IMR-90 (cell line): ENCODE measurements at regions not wholly inside any gene's neighbourhood (a gene's known extent, or its start where the extent isn't known, plus 50 kb on each side); places are given as distances from the start of the nearest gene placed in this dataset.

Experiments
- ATAC-seq: fragments of 200-7000 bp; cut with Tn5 transposase; 2 replicates; pipeline ENCODE4 v1.9.1; 2020; ENCODE audit warnings: low read depth, mild to moderate bottlenecking, moderate library complexity
- BruUV-seq: library from RNA; stranded (reverse); fragments of 400-500 nt; replicated peaks from 2 replicates; lab custom pipeline; 2021; lab: Mats Ljungman, UMichigan
- CTCF ChIA-PET: fragments of 300-600 bp; formaldehyde crosslinking; extraction: SDS; loops from one replicate; lab custom pipeline; 2021; ENCODE audit warnings: antibody characterized with exemption; lab: Yijun Ruan, JAX
- POLR2A ChIA-PET: fragments of 300-600 bp; sonication (Branson Sonifier 250); formaldehyde crosslinking; loops from one replicate; lab custom pipeline; 2022; ENCODE audit warnings: antibody characterized with exemption; ENCODE audit not compliant: unreplicated experiment; lab: Charles Lee
- DNase-seq: peaks from one replicate; pipeline ENCODE4 v3.0.0; 2013
- H2AFZ ChIP-seq: replicated peaks from 2 replicates; pipeline ENCODE3; 2013; ENCODE audit warnings: low read length, mild to moderate bottlenecking; ENCODE audit not compliant: poor library complexity
- H2AK5ac ChIP-seq: 2 replicates; pipeline ENCODE4 v1.6.1; 2013; ENCODE audit warnings: low read depth, low read length, inconsistent platforms
- H2AK9ac ChIP-seq: replicated peaks from 2 replicates; pipeline ENCODE3; 2013; ENCODE audit warnings: mild to moderate bottlenecking, low read depth, low read length, moderate library complexity; ENCODE audit not compliant: poor library complexity
- H2BK120ac ChIP-seq: 2 replicates; pipeline ENCODE4 v1.6.1; 2013; ENCODE audit warnings: low read depth, low read length, inconsistent platforms
- H2BK15ac ChIP-seq: 3 replicates; pipeline ENCODE4 v1.6.1; 2013; ENCODE audit warnings: low read depth, low read length, inconsistent platforms
- H2BK20ac ChIP-seq: 2 replicates; pipeline ENCODE4 v1.6.1; 2013; ENCODE audit warnings: low read depth, mild to moderate bottlenecking, inconsistent platforms, low read length, moderate library complexity
- H2BK5ac ChIP-seq: 2 replicates; pipeline ENCODE4 v1.6.1; 2013; ENCODE audit warnings: mild to moderate bottlenecking, low read depth, low read length, inconsistent platforms; ENCODE audit not compliant: poor library complexity, severe bottlenecking
- H3K14ac ChIP-seq: replicated peaks from 2 replicates; pipeline ENCODE4 v1.6.1; 2013; ENCODE audit warnings: low read depth, low read length, inconsistent platforms
- H3K18ac ChIP-seq: 2 replicates; pipeline ENCODE4 v1.6.1; 2013; ENCODE audit warnings: low read depth, low read length, control low read depth
- H3K23ac ChIP-seq: 2 replicates; pipeline ENCODE4 v1.6.1; 2013; ENCODE audit warnings: low read depth, low read length, inconsistent platforms
- H3K27ac ChIP-seq: 2 replicates; pipeline ENCODE4 v1.5.1; 2013; ENCODE audit warnings: mild to moderate bottlenecking, control low read depth, low read length; ENCODE audit not compliant: insufficient read depth
- H3K27me3 ChIP-seq: 2 replicates; pipeline ENCODE4 v1.6.1; 2013; ENCODE audit warnings: low read length; ENCODE audit not compliant: control insufficient read depth, insufficient read depth
- H3K36me3 ChIP-seq: 2 replicates; pipeline ENCODE4 v1.6.1; 2013; ENCODE audit warnings: low read length, mixed read lengths; ENCODE audit not compliant: control insufficient read depth, insufficient read depth
- H3K4ac ChIP-seq: 2 replicates; pipeline ENCODE4 v1.6.1; 2013; ENCODE audit warnings: low read depth, low read length, inconsistent platforms
- H3K4me1 ChIP-seq: 2 replicates; pipeline ENCODE4 v1.6.1; 2013; ENCODE audit warnings: low read length, mixed read lengths; ENCODE audit not compliant: control insufficient read depth, insufficient read depth
- H3K4me2 ChIP-seq: 2 replicates; pipeline ENCODE4 v1.6.1; 2013; ENCODE audit warnings: low read depth, mild to moderate bottlenecking, control low read depth, low read length, moderate library complexity
- H3K4me3 ChIP-seq: 2 replicates; pipeline ENCODE4 v1.5.1; 2013; ENCODE audit warnings: low read depth, mild to moderate bottlenecking, control low read depth, low read length, moderate library complexity; ENCODE audit not compliant: insufficient read depth
- H3K56ac ChIP-seq: 2 replicates; pipeline ENCODE4 v1.6.1; 2013; ENCODE audit warnings: low read length, inconsistent platforms; ENCODE audit not compliant: insufficient read depth; ENCODE audit errors: extremely low read depth
- H3K79me1 ChIP-seq, 2 experiments: 2 replicates each; pipeline ENCODE4 v1.6.1; 2013; ENCODE audit warnings: low read length in 2 of 2, inconsistent platforms in 1 of 2, low read depth in 1 of 2
- H3K9ac ChIP-seq: 2 replicates; pipeline ENCODE4 v1.6.1; 2013; ENCODE audit warnings: low read depth, low read length, control low read depth
- H3K9me1 ChIP-seq: 2 replicates; pipeline ENCODE4 v1.6.1; 2013; ENCODE audit warnings: low read length, inconsistent platforms; ENCODE audit not compliant: insufficient read depth
- H3K9me3 ChIP-seq: 2 replicates; pipeline ENCODE4 v1.6.1; 2013; ENCODE audit warnings: low read length; ENCODE audit not compliant: control insufficient read depth, insufficient read depth
- H4K20me1 ChIP-seq: 2 replicates; pipeline ENCODE4 v1.6.1; 2013; ENCODE audit warnings: low read length, inconsistent platforms; ENCODE audit not compliant: insufficient read depth
- H4K5ac ChIP-seq: 2 replicates; pipeline ENCODE4 v1.6.1; 2013; ENCODE audit warnings: mild to moderate bottlenecking, low read depth, low read length, control low read depth
- H4K8ac ChIP-seq, 2 experiments: 2 replicates each; pipeline ENCODE4 v1.6.1; 2013; ENCODE audit warnings: low read depth in 2 of 2, low read length in 2 of 2, control low read depth in 1 of 2, inconsistent platforms in 1 of 2
- H4K91ac ChIP-seq: 2 replicates; pipeline ENCODE4 v1.6.1; 2013; ENCODE audit warnings: low read depth, low read length, inconsistent platforms; ENCODE audit not compliant: insufficient read depth
- BHLHE40 ChIP-seq: fragments of 150-350 bp; IDR thresholded peaks from 2 replicates; pipeline ENCODE4 v1.6.1; 2016; ENCODE audit warnings: mild to moderate bottlenecking, low read depth, low read length
- CEBPB ChIP-seq: IDR thresholded peaks from 2 replicates; pipeline ENCODE4 v1.6.1; 2012; ENCODE audit warnings: low read depth, low read length, improper control_type of control experiment
- CHD1 ChIP-seq: IDR thresholded peaks from 2 replicates; pipeline ENCODE4 v1.6.1; 2012; ENCODE audit warnings: low read depth, low read length, improper control_type of control experiment
- ELK1 ChIP-seq: fragments of 150-350 bp; IDR thresholded peaks from 2 replicates; pipeline ENCODE4 v1.6.1; 2016; ENCODE audit warnings: low read depth, mild to moderate bottlenecking, low read length, moderate library complexity, borderline replicate concordance
- FOS ChIP-seq: fragments of 150-350 bp; IDR thresholded peaks from 2 replicates; pipeline ENCODE4 v1.6.1; 2016; ENCODE audit warnings: low read depth, low read length
- MAFK ChIP-seq: IDR thresholded peaks from 2 replicates; pipeline ENCODE4 v1.6.1; 2012; ENCODE audit warnings: low read depth, low read length, improper control_type of control experiment
- MAZ ChIP-seq: IDR thresholded peaks from 2 replicates; pipeline ENCODE4 v1.6.1; 2012; ENCODE audit warnings: low read depth, mild to moderate bottlenecking, low read length, improper control_type of control experiment, moderate library complexity, borderline replicate concordance
- MXI1 ChIP-seq: IDR thresholded peaks from 2 replicates; pipeline ENCODE4 v1.6.1; 2012; ENCODE audit warnings: low read depth, mild to moderate bottlenecking, low read length, moderate library complexity, borderline replicate concordance
- NFE2L2 ChIP-seq: fragments of 150-350 bp; IDR thresholded peaks from 2 replicates; pipeline ENCODE4 v1.6.1; 2016; ENCODE audit warnings: low read depth, mild to moderate bottlenecking, low read length
- POLR2A ChIP-seq: IDR thresholded peaks from 2 replicates; pipeline ENCODE4 v1.6.1; 2012; ENCODE audit warnings: mild to moderate bottlenecking, low read depth, low read length
- RAD21 ChIP-seq: IDR thresholded peaks from 2 replicates; pipeline ENCODE4 v1.6.1; 2012; ENCODE audit warnings: low read length, improper control_type of control experiment
- RCOR1 ChIP-seq: IDR thresholded peaks from 2 replicates; pipeline ENCODE4 v1.6.1; 2012; ENCODE audit warnings: mild to moderate bottlenecking, low read length, improper control_type of control experiment; ENCODE audit not compliant: insufficient replicate concordance
- RFX5 ChIP-seq: IDR thresholded peaks from 2 replicates; pipeline ENCODE4 v1.8.0; 2012; ENCODE audit warnings: low read depth, mild to moderate bottlenecking, low read length, moderate library complexity
- SMC3 ChIP-seq: fragments of 150-350 bp; IDR thresholded peaks from 2 replicates; pipeline ENCODE4 v1.6.1; 2016; ENCODE audit warnings: low read depth, mild to moderate bottlenecking, antibody characterized with exemption, low read length, moderate library complexity
- WGBS, 2 experiments: methylation state at CpG; one replicate each; pipeline versions ENCODE4 v1.1.5 to v1.1.7; 2013; ENCODE audit warnings: missing lambda C conversion rate in 2 of 2; ENCODE audit not compliant: insufficient read length in 1 of 2; ENCODE audit errors: extremely low coverage in 2 of 2; 5-methylcytosine and 5-hydroxymethylcytosine counted together
- dilution Hi-C: fragments of 300-500 bp; cut with HindIII; formaldehyde crosslinking; loops from one replicate; pipeline ENCODE4 v1.14.3; 2018; ENCODE audit warnings: low sequenced_read_pairs; ENCODE audit not compliant: unreplicated experiment
- in situ Hi-C: fragments of 300-500 bp; cut with MboI; formaldehyde crosslinking; loops from 3 replicates; pipeline ENCODE4 v1.14.3; 2019; ENCODE audit warnings: low sequenced_read_pairs, inconsistent platforms, mixed read lengths
- intact Hi-C: fragments of 100-400 bp; cut with micrococcal nuclease; formaldehyde crosslinking; loops from 2 replicates; pipeline ENCODE4 v1.10.0; 2022
- TF ChIP-seq, protein P1 (sequence below): fragments of 150-350 bp; IDR thresholded peaks from 2 replicates; pipeline ENCODE4 v1.6.1; 2017; ENCODE audit warnings: mild to moderate bottlenecking, antibody characterized with exemption, low read length, low read depth
- TF ChIP-seq, protein P2 (sequence below): conservative IDR thresholded peaks from 2 replicates; pipeline ENCODE4 v1.5.1; 2012; ENCODE audit warnings: mild to moderate bottlenecking, low read depth, low read length, improper control_type of control experiment

DNA sequence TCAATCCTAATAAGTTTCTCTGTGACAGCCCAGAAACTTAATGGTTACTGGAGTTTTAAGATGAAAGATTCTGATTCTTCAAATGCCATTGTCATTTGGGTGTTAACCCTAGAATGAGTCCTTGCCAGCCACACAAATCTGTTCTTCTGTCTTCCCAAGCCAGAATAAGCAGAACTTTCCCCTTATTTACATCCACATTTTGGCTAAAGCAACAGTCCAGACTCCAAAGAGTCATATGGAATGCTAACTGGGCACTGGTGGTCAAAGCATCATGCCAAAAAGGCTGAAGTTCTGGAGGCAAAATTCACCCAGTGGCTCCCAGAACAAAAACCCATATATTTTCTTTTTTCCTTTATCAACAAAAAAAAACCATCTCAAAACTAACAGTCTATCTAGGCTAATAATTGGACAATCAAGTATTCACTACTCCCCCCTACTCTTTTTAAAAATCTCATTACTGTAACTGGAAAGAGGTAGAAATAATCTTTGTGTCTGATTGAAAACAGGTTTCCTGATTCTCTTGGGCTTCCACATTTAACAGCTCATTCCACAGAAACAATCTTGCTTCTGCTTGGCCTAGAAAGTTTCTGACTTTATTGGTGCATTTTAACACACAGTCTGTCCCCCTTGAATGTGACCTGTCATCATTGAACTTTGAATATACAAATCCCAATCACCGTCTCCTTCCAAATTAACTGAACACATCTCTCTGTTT is 89.6 kb upstream of the SETBP1 start:
- dilution Hi-C loops (no loop called here), in situ Hi-C loops (no loop called here), intact Hi-C loops (no loop called here)
- Histone ChIP-seq H2BK120ac (no peak overlapping the region), H4K8ac (no peak overlapping the region), H2BK20ac (no peak overlapping the region), H3K9ac (no peak overlapping the region), H3K14ac (no peak overlapping the region), H3K36me3 (no peaks in the 10 kb centered on the region), H3K4me1 (peaks cover 5% of the 10 kb centered on the region), H3K4me3 (no peak overlapping the region), H4K91ac (no peak overlapping the region), H2AK5ac (no peak overlapping the region), H3K56ac (no peak overlapping the region), H3K27me3 (no peaks in the 10 kb centered on the region), H3K79me1 (no peaks in the 10 kb centered on the region), H3K4ac (no peak overlapping the region), H2AK9ac (no peak overlapping the region), H4K20me1 (no peaks in the 10 kb centered on the region), H3K23ac (no peak overlapping the region), H3K18ac (peak overlapping the region; percentile 39; the same call in 1 of the 2 replicates), H3K27ac (no peak overlapping the region), H2BK15ac (no peak overlapping the region), H4K5ac (no peak overlapping the region), H3K4me2 (no peak overlapping the region), H3K9me1 (no peaks in the 10 kb centered on the region), H2AFZ (no peak overlapping the region), H3K9me3 (no peaks in the 10 kb centered on the region), H2BK5ac (no peak overlapping the region)
- POLR2A ChIA-PET, result no interaction called here
- WGBS, 2 experiments, result no CpG with 5 or more reads among the region's 1 CpG
- TF ChIP-seq, protein P1, sequence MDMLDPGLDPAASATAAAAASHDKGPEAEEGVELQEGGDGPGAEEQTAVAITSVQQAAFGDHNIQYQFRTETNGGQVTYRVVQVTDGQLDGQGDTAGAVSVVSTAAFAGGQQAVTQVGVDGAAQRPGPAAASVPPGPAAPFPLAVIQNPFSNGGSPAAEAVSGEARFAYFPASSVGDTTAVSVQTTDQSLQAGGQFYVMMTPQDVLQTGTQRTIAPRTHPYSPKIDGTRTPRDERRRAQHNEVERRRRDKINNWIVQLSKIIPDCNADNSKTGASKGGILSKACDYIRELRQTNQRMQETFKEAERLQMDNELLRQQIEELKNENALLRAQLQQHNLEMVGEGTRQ, result no peak
- TF ChIP-seq MAZ (no peak), NFE2L2 (no peak), POLR2A (no peak), SMC3 (no peak), ELK1 (no peak), MAFK (no peak), RAD21 (no peak), CHD1 (no peak), RFX5 (no peak), FOS (no peak), RCOR1 (no peak), CEBPB (no peak), MXI1 (no peak), BHLHE40 (no peak)
- TF ChIP-seq, protein P2, sequence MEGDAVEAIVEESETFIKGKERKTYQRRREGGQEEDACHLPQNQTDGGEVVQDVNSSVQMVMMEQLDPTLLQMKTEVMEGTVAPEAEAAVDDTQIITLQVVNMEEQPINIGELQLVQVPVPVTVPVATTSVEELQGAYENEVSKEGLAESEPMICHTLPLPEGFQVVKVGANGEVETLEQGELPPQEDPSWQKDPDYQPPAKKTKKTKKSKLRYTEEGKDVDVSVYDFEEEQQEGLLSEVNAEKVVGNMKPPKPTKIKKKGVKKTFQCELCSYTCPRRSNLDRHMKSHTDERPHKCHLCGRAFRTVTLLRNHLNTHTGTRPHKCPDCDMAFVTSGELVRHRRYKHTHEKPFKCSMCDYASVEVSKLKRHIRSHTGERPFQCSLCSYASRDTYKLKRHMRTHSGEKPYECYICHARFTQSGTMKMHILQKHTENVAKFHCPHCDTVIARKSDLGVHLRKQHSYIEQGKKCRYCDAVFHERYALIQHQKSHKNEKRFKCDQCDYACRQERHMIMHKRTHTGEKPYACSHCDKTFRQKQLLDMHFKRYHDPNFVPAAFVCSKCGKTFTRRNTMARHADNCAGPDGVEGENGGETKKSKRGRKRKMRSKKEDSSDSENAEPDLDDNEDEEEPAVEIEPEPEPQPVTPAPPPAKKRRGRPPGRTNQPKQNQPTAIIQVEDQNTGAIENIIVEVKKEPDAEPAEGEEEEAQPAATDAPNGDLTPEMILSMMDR, result no peak
- CTCF ChIA-PET, result no interaction called here
- DNase-seq, result no peak
- ATAC-seq, result no peak
- BruUV-seq, result no TSS peak
